Panc1 (cell line): ENCODE measurements at regions not wholly inside any gene's neighbourhood (a gene's known extent, or its start where the extent isn't known, plus 50 kb on each side); places are given as distances from the start of the nearest gene placed in this dataset.

Experiments
- POLR2AphosphoS5 ChIP-seq: IDR thresholded peaks from 2 replicates; pipeline ENCODE4 v1.6.1; 2012; ENCODE audit warnings: mild to moderate bottlenecking, low read depth, low read length, moderate library complexity
- SIN3A ChIP-seq: IDR thresholded peaks from 2 replicates; pipeline ENCODE4 v1.6.1; 2012; ENCODE audit warnings: low read depth, mild to moderate bottlenecking, low read length, moderate library complexity, borderline replicate concordance; ENCODE audit not compliant: insufficient read depth

DNA sequence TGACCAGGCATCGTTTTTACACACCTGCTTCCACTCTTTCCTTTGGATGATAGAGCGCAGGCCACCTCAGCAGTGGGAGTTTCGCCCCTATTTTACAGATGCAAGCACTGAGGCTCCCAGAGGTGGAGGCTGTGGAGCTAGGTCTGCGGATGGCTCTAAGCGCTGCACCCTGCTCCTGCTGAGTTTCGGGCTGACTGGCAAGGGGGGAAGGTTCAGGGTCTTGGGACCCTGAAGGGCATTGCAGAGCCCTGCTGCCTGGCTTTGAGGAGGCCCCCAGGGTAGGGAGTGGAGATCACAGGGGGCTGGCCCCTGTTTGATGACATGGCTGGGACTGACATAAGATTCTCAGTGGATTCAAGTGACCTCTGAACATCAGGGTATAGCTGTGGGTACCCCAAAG lies 62.8 kb upstream of the NKX1-1 start:
- no peak for TF ChIP-seq POLR2AphosphoS5
- no peak for TF ChIP-seq SIN3A
